Trophoblast cell (in vitro differentiated cells and primary cell): ENCODE measurements at regions not wholly inside any gene's neighbourhood (a gene's known extent, or its start where the extent isn't known, plus 50 kb on each side); places are given as distances from the start of the nearest gene placed in this dataset.
"Not testable (repeated sequence)": the region's sequence is repeated elsewhere in the genome, so short reads cannot be mapped to it uniquely, and the experiment has no call there.

ENCODE experiments used
- DNase-seq, 2 donors: peaks; one replicate each; pipeline ENCODE4 v3.0.0-alpha.2; 2016
- H2AFZ ChIP-seq: 2 replicates; pipeline ENCODE4 v1.6.1; 2013; ENCODE audit warnings: low read length, moderate library complexity, mild to moderate bottlenecking; ENCODE audit not compliant: insufficient read depth, poor library complexity
- H2AK5ac ChIP-seq: 2 replicates; pipeline ENCODE4 v1.6.1; 2013; ENCODE audit warnings: mild to moderate bottlenecking, low read length
- H2BK120ac ChIP-seq: 2 replicates; pipeline ENCODE4 v1.6.1; 2013; ENCODE audit warnings: low read length, mild to moderate bottlenecking, moderate library complexity; ENCODE audit not compliant: insufficient read depth, poor library complexity
- H2BK12ac ChIP-seq: 2 replicates; pipeline ENCODE4 v1.6.1; 2013; ENCODE audit warnings: mild to moderate bottlenecking, low read length, moderate library complexity
- H2BK5ac ChIP-seq: 2 replicates; pipeline ENCODE4 v1.6.1; 2013; ENCODE audit warnings: low read length, low read depth, moderate library complexity, mild to moderate bottlenecking; ENCODE audit not compliant: poor library complexity
- H3K14ac ChIP-seq: 2 replicates; pipeline ENCODE4 v1.6.1; 2013; ENCODE audit warnings: mild to moderate bottlenecking, low read length
- H3K18ac ChIP-seq: 2 replicates; pipeline ENCODE4 v1.6.1; 2013; ENCODE audit warnings: mild to moderate bottlenecking, low read length
- H3K23ac ChIP-seq: 2 replicates; pipeline ENCODE4 v1.6.1; 2013; ENCODE audit warnings: low read length
- H3K27ac ChIP-seq: 2 replicates; pipeline ENCODE4 v1.5.1; 2013; ENCODE audit warnings: low read depth, mild to moderate bottlenecking, inconsistent platforms, low read length, moderate library complexity
- H3K27me3 ChIP-seq: 2 replicates; pipeline ENCODE4 v1.6.1; 2013; ENCODE audit warnings: inconsistent platforms, mild to moderate bottlenecking, low read length, moderate library complexity; ENCODE audit not compliant: insufficient read depth
- H3K36me3 ChIP-seq, 2 experiments: 1 replicate in 1 of 2; 2 replicates in 1 of 2; pipeline ENCODE4 v1.6.1; 2013; ENCODE audit warnings: low read length in 2 of 2, mild to moderate bottlenecking in 2 of 2, moderate library complexity in 1 of 2; ENCODE audit not compliant: insufficient read depth in 2 of 2, control insufficient read depth in 1 of 2
- H3K4ac ChIP-seq: 2 replicates; pipeline ENCODE4 v1.6.1; 2013; ENCODE audit warnings: low read depth, mild to moderate bottlenecking, low read length, moderate library complexity
- H3K4me1 ChIP-seq, 2 experiments: 1 replicate in 1 of 2; 2 replicates in 1 of 2; pipeline ENCODE4 v1.6.1; 2013; ENCODE audit warnings: low read length in 2 of 2, mild to moderate bottlenecking in 2 of 2, moderate library complexity in 1 of 2; ENCODE audit not compliant: insufficient read depth in 2 of 2, control insufficient read depth in 1 of 2
- H3K4me2 ChIP-seq: 2 replicates; pipeline ENCODE4 v1.6.1; 2013; ENCODE audit warnings: inconsistent platforms, mild to moderate bottlenecking, low read length, moderate library complexity
- H3K4me3 ChIP-seq: 2 replicates; pipeline ENCODE4 v1.5.1; 2013; ENCODE audit warnings: mild to moderate bottlenecking, low read depth, low read length, inconsistent platforms
- H3K79me1 ChIP-seq: one replicate; pipeline ENCODE4 v1.6.1; 2013; ENCODE audit warnings: low read length
- H3K79me2 ChIP-seq: 2 replicates; pipeline ENCODE4 v1.6.1; 2013; ENCODE audit warnings: low read length, mild to moderate bottlenecking; ENCODE audit not compliant: control insufficient read depth, insufficient read depth, poor library complexity
- H3K9ac ChIP-seq: 2 replicates; pipeline ENCODE4 v1.6.1; 2013; ENCODE audit warnings: mild to moderate bottlenecking, low read length
- H3K9me3 ChIP-seq: 2 replicates; pipeline ENCODE4 v1.6.1; 2013; ENCODE audit warnings: low read depth, mild to moderate bottlenecking, control low read depth, inconsistent platforms, low read length; ENCODE audit not compliant: insufficient read depth
- H4K12ac ChIP-seq: 2 replicates; pipeline ENCODE4 v1.6.1; 2013; ENCODE audit warnings: low read depth, mild to moderate bottlenecking, low read length, moderate library complexity
- H4K8ac ChIP-seq: 2 replicates; pipeline ENCODE4 v1.6.1; 2013; ENCODE audit warnings: low read depth, mild to moderate bottlenecking, low read length, moderate library complexity
- H4K91ac ChIP-seq: one replicate; pipeline ENCODE4 v1.6.1; 2013; ENCODE audit warnings: low read depth, mild to moderate bottlenecking, low read length, moderate library complexity
- WGBS: extraction: QIAGEN DNeasy Blood & Tissue Kit; methylation state at CpG from one replicate; pipeline ENCODE4 v1.1.7; 2013; ENCODE audit warnings: missing lambda C conversion rate; ENCODE audit not compliant: insufficient read length, insufficient coverage; ENCODE audit errors: extremely low coverage; 5-methylcytosine and 5-hydroxymethylcytosine counted together

GRCh38 chrX:14302561-14302960 lies 226.8 kb upstream of the GLRA2 start:
- H2BK12ac ChIP-seq, H2AK5ac ChIP-seq, H4K91ac ChIP-seq, H3K9me3 ChIP-seq, H3K79me1 ChIP-seq, H3K14ac ChIP-seq, H3K9ac ChIP-seq, H4K8ac ChIP-seq, H3K36me3 ChIP-seq, H3K18ac ChIP-seq, H2BK5ac ChIP-seq, H3K4me1 ChIP-seq, H3K4me2 ChIP-seq, H2BK120ac ChIP-seq, H3K23ac ChIP-seq, H4K12ac ChIP-seq, H2AFZ ChIP-seq, H3K4me3 ChIP-seq, H3K27ac ChIP-seq, H3K27me3 ChIP-seq, H3K4ac ChIP-seq, DNase-seq, H3K79me2 ChIP-seq: not testable (repeated sequence)
- no CpG with 5 or more reads among the region's 28 CpGs for WGBS

GRCh38 chrX:14300376-14300775 lies 229.0 kb upstream of the GLRA2 start:
- H3K9ac ChIP-seq, result no peak overlapping the region
- H3K27ac ChIP-seq, result no peak overlapping the region
- no peaks in the 10 kb centered on the region for H3K4me1 ChIP-seq
- no peak overlapping the region for H2BK120ac ChIP-seq
- H3K79me2 ChIP-seq, result no peaks in the 10 kb centered on the region
- no peak for DNase-seq
- H2AK5ac ChIP-seq, result no peak overlapping the region
- H3K18ac ChIP-seq, result no peak overlapping the region
- no peak overlapping the region for H2BK5ac ChIP-seq
- H4K8ac ChIP-seq, result no peak overlapping the region
- H4K12ac ChIP-seq, result no peak overlapping the region
- no peak overlapping the region for H4K91ac ChIP-seq
- H2BK12ac ChIP-seq, result no peak overlapping the region
- H3K4me2 ChIP-seq, result no peak overlapping the region
- no peaks in the 10 kb centered on the region for H3K9me3 ChIP-seq
- no peaks in the 10 kb centered on the region for H3K79me1 ChIP-seq
- H3K23ac ChIP-seq, result no peak overlapping the region
- H3K4ac ChIP-seq, result no peak overlapping the region
- no peak overlapping the region for H3K14ac ChIP-seq
- no peaks in the 10 kb centered on the region for H3K36me3 ChIP-seq
- H2AFZ ChIP-seq, result no peak overlapping the region
- H3K4me3 ChIP-seq, result no peak overlapping the region
- no peaks in the 10 kb centered on the region for H3K27me3 ChIP-seq
- WGBS, result no CpG with 5 or more reads among the region's 2 CpGs

GRCh38 chrX:14295426-14295825 lies 233.9 kb upstream of the GLRA2 start:
- no peak for DNase-seq
- Histone ChIP-seq H3K9me3 (no peaks in the 10 kb centered on the region), H3K14ac (no peak overlapping the region), H2BK12ac (no peak overlapping the region), H3K27ac (no peak overlapping the region), H3K4me1 (no peaks in the 10 kb centered on the region), H2BK5ac (no peak overlapping the region), H3K9ac (no peak overlapping the region), H3K18ac (no peak overlapping the region), H2BK120ac (no peak overlapping the region), H3K79me1 (no peaks in the 10 kb centered on the region), H3K4me2 (no peak overlapping the region), H3K23ac (no peak overlapping the region), H3K4ac (no peak overlapping the region), H3K4me3 (no peak overlapping the region), H4K12ac (no peak overlapping the region), H3K79me2 (no peaks in the 10 kb centered on the region), H3K27me3 (no peaks in the 10 kb centered on the region), H2AFZ (no peak overlapping the region), H2AK5ac (no peak overlapping the region), H4K91ac (no peak overlapping the region), H4K8ac (no peak overlapping the region), H3K36me3 (no peaks in the 10 kb centered on the region)

GRCh38 chrX:14291666-14292500 lies 237.5 kb upstream of the GLRA2 start:
- no peak overlapping the region for H3K18ac ChIP-seq
- H3K79me2 ChIP-seq, result no peaks in the 10 kb centered on the region
- no peak overlapping the region for H3K9ac ChIP-seq
- H3K9me3 ChIP-seq, result no peaks in the 10 kb centered on the region
- no peak overlapping the region for H3K4ac ChIP-seq
- H3K14ac ChIP-seq, result no peak overlapping the region
- no peak overlapping the region for H2AK5ac ChIP-seq
- DNase-seq, result no peak
- no peaks in the 10 kb centered on the region for H3K79me1 ChIP-seq
- H2BK120ac ChIP-seq, result no peak overlapping the region
- WGBS, result no CpG with 5 or more reads among the region's 10 CpGs
- H3K27ac ChIP-seq, result no peak overlapping the region
- H4K8ac ChIP-seq, result no peak overlapping the region
- H3K27me3 ChIP-seq, result no peaks in the 10 kb centered on the region
- no peaks in the 10 kb centered on the region for H3K36me3 ChIP-seq
- H2BK12ac ChIP-seq, result no peak overlapping the region
- H2AFZ ChIP-seq, result no peak overlapping the region
- no peak overlapping the region for H2BK5ac ChIP-seq
- no peaks in the 10 kb centered on the region for H3K4me1 ChIP-seq
- no peak overlapping the region for H3K23ac ChIP-seq
- H4K91ac ChIP-seq, result no peak overlapping the region
- H3K4me2 ChIP-seq, result no peak overlapping the region
- H3K4me3 ChIP-seq, result no peak overlapping the region
- H4K12ac ChIP-seq, result no peak overlapping the region
